Activated CD4-positive, alpha-beta T cell treated with anti-CD3 and anti-CD28 coated beads for 24 hours (primary cell): ENCODE measurements at regions not wholly inside any gene's neighbourhood (a gene's known extent, or its start where the extent isn't known, plus 50 kb on each side); places are given as distances from the start of the nearest gene placed in this dataset.
"Not testable (repeated sequence)": the region's sequence is repeated elsewhere in the genome, so short reads cannot be mapped to it uniquely, and the experiment has no call there.

Source experiments
- DNase-seq, 2 donors: peaks; one replicate each; pipeline ENCODE4 v3.0.0-alpha.2; 2020; ENCODE audit warnings: low read depth in 2 of 2

DNA sequence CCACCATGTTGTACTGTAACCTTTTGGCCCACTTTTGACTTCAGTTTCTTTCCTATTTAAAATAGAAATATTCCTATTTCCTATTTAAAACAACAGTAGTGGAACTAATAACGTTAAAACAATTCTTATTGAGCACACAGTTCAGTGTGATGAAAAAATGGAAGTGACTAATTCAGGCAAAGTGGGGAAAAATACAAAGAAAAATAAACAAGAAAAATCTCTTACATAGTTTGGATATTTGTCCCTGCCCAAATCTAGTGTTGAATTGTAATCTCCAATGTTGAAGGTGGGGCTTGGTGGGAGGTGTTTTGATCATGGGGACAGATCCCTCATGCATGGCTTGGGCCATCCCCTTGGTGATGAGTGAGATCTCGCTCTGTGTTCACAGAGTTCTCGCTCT, 198.1 kb upstream of the CPHXL start:
- no peak for DNase-seq

DNA sequence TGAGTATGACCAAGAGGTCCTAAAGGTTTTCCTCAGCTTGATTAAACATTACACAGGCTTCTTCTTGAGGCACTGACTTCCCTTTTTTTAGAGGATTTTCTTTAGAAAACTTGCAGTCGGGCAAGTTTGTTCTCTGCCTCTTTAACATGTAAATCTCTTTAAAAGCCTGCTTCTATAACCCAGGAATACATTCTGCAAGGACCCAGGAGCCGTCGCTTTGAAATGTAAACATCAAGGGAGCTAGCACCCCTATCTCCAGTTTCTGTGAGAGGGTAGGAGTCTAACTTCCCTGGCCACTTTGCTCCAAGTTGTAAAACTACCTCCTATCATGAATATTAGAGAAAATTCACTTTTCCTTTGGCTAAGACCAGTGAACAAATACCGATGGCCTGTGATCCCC, 201.5 kb upstream of the CPHXL start:
- DNase-seq = no peak

DNA sequence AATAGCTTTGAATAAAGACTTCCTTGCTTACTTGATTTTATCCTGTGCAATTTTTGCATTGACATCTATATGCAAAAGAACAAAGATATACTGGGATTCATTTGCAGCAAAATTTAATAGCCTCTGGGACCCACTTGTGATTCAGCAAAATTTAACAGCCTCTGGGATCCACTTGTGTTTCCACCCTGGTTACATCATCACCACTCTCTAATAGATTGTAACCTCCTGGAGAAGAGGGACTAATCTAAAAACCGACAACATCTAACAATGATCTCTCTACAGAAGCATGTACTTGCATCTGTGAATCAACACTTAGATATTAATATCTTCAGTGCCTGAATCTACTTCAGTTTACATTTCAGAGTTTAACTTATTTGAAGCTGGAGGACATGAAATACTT, 202.0 kb upstream of the CPHXL start:
- no peak for DNase-seq

DNA sequence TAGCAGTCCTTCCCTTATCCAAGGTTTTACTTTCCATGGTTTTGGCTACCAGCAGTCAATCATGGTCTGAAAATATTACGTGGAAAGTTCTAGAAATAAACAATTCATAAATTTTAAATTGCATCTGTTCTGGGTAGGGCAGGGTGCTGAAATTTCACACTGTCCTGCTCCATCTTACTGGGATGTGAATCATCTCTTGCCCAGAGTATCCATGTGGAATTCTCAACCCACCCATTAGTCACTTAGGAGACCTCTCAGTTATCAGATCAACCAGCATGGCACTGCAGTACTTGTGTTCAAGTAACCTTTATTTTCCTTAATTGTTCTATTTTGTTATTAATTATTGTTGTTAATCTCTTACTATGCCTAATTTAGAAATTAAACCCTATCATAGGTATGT, 202.8 kb upstream of the CPHXL start:
- DNase-seq = no peak

DNA sequence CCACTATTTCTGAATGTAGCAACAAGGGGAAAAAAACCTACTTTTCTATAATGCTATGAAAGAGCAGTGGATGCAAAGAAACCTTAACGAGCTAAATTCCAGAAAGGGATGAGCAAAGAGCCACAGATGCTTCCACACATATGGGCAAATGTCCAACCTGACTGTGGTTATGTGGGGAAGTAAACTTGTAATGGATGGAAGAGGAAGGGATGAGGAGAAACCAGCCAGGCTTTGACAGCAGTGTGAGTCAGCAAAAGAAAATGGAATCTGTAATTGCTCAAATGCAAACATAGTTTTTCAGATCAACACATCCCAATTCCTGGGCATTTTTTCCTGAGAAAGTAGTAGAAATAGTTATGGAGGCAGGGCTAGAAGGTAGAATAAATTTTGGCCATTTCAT, 204.8 kb upstream of the CPHXL start:
- no peak for DNase-seq

DNA sequence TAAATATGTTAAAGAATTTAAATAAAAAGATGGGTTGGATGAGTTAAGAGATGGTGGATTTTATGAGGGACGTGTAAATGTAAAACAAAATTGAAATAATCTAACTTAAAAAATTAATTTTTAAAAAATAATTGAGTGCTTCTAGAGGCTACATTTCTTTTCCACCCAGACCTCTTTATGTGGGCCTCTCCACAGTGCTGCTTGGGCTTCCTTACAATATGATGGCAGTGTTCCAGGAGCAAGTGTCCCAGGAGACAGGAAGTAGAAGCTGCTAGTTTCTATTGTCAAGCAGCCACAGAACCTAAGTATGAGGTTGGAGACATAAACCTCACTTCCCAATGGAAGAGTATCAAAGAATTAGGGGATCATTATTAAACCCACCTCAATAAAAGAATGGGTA, 205.7 kb upstream of the CPHXL start:
- DNase-seq = no peak

DNA sequence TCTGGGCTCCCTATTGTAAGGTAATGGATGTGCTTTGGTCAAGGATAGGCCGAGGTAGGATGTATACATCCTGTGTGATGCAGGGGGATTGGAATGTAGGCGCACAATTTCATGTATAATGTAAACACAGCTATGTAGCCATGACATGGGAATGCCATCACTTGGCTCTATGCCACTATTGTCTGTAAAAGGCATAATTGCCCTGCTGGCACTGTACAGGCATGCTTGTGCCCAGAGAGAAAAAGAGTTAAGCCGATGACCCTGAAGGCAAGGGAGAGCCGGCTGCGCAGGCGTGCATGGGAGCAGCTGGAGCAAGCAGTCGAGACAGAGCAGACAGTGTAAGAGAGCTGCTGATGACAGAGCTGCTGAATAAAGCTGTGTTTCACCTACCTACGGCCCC, 212.5 kb upstream of the CPHXL start:
- DNase-seq = no peak

DNA sequence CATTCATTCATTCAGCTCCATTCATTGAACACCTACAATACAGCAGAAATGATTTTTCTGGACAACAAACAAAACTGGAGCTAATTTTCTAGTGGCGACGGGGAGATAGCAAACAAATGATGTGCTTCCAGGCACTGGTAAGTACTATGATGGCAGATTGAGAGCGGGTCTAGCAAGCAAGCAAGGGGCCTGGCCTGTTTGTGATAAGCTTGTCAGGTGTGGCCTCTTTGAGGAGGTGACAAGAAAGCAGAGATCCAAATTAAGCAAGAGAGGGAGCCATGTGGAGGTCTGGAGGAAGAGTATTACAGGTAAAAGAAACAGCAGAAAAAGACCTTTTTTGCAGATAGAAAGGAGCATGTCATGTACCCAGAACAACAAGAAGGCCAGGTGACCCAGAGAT, 216.1 kb upstream of the CPHXL start:
- DNase-seq = no peak

DNA sequence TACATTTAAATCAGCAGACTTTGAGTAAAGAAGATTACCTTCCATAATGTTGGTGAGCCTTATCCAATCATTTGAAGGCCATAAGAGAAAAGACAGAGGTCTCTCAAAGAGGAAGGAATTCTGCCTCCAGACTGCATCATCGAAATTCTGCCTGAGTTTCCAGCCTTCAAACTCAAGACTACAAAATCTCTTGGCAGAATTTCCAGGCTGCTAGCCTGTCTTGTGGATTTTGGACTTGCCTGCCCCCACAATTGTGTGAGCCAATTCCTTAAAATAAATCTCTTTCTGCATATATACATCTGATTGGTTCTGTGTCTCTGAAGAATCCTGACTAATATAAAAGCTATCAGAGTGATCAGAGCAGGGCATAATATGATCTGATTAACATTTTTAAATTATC, 216.6 kb upstream of the CPHXL start:
- no peak for DNase-seq

DNA sequence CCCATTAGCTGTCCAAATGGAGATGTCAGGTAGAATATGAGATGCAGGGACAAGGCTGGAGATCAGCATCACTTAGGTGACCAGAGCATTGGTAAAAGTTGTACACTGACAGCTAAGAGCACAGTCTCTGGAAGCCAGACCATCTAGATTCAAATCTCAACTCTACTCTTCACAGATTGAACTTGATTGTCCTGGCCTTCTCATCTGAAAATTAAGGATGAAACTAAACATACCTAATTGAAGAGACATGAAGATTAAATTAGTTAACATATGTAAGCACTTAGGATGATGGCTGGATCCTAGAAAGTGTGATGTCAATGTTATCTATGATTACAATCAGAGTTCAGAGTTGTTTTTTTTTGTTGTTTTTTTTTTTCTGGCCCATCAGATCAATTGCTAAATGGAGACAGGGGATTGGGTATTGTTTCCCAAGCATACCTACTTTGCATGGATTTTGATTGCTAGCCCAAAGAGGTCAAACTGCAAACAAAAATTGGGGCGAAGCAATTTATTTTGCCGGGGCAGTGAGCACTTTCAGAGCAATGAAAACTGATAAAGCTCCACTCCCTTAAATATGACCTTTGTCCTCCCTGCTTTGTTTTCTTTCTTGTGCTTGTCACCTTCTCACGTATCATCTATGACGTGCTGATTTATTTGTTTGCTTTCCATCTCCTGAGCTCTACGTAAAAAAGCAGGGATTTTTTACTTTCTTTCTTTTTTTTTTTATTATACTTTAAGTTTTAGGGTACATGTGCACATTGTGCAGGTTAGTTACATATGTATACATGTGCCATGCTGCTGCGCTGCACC, 217.6 kb upstream of the CPHXL start:
- no peak for DNase-seq

DNA sequence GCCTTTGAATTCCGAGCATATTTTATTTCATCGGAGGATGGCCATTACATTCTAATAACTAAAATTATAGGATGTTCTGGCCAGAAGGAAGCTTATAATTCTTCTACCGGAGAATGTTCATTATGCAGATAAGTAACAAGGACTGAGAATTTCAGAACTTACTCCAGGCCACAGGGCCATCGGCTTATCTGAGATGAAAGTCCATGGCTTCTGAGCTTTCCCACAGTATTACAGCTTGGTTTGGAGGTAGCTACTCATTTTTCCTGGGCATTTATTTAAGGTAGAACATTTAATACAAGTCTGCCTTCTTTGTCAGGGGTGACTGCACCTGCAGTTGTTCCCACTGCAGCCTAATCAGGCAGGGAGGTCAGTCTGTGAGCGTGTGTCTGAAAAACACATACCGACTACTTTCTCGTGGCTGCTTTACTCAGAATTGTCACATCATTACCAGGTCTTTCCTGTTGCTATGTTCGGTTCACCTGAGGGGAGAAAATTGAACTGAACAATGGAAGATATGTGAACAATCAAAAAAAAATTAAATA, 219.7 kb upstream of the CPHXL start:
- no peak for DNase-seq

DNA sequence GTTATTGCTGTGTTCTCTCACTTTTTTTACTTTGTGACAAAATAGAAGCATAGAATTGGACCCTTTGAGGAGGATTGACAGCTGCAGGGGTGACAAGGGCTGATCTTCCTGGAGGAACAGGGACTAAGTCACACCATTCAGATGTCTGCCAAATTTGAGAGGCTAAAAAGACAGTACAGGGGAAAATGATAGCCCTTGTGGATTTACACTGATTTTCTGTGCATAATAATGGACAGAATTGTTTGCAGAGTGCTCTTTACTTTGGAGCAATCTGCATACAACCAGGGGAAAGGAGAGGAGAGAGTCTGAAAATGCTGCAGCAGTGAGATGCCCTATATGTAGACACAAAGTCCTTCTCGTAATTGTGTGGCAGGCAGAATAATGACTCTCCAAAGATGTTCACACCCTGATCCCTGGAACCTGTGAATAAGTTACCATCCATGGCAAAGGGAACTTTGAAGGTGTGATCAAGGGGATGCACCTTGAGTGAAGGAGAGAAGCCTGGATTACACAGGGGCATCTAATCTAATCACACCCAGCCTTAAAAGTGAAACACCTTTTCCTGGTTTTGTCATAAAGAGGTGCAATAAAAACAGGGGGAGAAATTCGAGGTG, 221.4 kb upstream of the CPHXL start:
- DNase-seq = no peak

DNA sequence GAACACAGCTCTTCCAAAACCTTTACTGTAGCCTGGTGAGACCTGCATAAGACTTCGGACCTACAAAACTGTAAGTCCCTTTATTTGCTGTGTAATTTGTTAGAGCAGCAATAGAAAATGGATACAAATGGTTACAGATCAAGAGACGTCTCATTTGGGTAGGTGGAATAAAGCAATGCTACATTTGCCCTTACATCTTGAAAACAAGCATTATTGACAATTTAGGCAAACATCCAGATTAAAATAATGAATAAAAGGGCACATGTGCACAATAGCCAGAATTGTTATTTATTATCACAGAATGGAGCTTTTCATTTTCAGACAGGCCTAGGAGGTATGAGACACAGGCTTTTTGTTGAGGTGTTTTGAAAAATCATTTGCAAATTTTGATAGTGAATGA, 222.2 kb upstream of the CPHXL start:
- DNase-seq = no peak

DNA sequence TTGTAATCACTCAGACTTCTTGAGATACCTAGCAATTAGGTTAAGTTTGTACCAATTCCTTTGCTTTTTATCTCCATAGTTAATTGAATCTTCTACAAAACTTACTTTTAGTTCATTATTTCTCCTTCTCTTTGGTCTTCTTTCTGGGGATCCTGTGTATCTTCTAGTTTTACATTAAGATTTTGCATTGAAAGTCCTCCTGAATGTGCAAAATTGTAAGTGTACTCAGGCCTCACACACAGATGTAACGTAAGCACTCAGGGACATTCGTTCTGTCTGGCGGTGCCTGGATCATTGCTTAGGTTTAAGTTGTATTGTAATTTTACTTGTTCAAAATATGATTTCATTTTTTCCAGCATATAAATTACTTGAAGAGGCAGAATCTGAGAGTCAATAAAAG, 222.6 kb upstream of the CPHXL start:
- DNase-seq = no peak

DNA sequence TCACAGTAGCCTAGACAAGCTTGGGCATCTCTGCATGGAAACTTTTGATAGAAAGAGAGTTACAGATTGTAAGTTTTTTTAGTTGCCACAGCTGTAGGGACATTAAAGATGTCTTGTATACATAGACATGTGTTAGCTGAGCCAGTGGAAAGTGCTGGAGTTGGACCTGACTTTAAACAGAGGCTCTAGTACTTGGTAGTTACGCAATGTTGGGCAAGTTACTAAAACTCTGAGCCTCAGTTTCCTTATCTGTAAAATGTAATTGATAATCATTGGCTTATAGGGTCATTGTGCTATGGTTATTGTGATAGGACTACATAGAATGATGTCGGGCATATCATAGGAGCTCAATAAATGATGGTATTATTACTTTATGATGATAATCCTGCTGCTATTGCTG, 225.8 kb upstream of the CPHXL start:
- no peak for DNase-seq

DNA sequence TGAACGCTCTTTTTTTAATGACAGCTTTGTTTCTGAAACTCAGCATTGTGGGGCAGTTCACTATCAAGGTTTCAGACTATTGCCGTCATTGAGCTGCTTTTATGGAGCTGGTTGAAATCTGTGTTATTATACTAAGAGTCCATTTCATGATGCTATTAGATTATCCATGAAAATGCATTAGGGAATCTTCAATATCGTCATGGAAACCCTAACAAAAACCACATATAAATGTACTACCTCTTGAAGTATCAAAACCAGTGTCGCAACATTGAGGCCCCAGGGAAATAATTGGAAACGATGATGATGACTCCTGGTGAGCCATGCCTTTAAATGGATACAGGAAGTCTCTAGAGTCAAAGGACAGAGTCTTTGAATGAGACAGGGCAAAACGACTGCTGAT, 231.6 kb upstream of the CPHXL start:
- no peak for DNase-seq

DNA sequence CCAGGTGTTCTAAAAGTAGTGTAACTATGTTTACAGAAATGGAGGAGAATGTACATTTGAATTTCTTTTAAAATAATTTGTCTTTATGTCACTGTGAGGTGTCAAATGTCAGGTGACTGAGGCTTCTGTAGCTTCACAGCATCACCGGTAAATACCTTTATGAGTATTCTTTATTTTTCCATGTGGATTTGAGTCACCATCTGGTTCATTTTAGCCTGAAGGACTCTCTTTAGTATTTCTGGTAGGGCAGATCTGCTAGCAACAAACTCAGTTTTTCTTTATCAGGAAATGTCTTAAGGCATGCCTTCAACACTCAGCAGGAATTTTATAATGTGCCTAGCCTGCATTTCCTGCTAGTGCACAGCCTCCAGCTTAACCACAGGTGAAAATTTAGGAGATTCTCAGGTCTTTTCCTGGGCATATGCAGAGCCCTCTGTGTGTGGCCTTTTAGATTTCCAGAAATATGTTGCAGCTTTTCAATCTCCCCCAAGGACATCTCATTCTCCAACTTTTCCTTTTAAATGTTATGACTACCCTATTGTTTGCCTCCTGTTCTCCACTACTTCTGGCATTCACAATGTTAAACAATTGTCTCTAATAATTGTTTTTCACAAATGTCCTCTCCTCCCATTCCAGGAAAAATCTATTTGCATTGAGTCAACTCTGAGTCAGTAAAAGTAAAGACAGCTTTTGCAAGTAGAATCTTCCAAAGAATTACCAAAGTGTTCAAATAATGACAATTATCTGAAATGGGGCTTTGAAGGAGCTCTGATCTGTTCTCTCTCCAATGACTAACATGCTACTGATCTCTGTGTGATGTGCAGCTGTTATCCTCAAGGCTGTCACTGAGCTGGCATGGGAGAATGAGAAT, 239.4 kb upstream of the CPHXL start:
- DNase-seq = no peak

DNA sequence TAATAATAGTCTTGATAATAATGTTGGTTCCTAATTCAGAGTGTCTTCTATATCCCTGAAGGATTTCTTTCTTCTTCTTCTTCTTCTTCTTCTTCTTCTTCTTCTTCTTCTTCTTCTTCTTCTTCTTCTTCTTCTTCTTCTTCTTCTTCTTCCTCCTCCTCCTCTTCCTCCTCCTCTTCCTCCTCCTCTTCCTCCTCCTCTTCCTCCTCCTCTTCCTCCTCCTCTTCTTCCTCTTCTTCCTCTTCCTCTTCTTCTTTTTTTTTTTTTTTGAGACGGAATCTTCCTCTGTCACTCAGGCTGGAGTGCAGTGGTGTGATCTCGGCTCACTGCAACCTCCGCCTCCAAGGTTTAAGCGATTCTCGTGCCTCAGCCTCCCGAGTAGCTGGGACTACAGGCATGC, 242.8 kb upstream of the CPHXL start:
- DNase-seq = not testable (repeated sequence)

DNA sequence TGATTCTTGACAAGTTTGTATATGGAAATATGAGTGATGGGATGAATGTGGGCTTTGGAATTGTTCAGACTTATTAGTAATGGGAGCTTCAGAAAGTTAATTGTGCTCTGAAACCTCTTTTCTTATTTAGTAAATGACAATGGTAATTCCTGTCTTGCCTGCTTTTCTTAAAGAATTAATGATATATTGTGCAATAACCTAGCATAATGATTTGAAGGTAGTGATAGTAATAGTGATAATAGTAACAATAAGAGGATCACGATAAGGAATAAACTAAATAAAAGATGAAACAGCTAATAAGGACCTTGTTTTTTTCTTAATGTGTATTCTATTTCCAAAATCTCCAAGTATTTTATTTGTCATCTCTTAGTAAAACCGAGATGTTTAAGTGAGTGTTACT, 245.0 kb upstream of the CPHXL start:
- no peak for DNase-seq

DNA sequence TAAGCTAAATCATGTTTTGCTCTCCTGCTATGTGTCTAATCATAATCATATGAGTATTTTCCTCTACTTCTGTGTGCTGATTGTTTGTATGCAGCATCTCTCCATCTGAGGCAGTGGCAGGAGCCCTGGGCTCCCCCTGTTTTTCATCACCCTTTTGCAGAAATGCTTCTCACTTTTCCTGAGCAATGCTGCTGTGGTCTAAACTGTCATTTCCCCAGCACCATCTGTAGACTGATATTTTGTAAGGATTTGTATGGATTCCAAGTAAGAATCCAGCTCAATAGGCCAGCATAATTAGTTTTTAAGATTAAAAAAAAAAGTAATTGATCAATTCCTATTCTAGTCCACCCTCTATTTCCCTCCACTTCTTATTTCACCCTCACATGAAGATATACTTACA, 257.0 kb upstream of the CPHXL start:
- no peak for DNase-seq

DNA sequence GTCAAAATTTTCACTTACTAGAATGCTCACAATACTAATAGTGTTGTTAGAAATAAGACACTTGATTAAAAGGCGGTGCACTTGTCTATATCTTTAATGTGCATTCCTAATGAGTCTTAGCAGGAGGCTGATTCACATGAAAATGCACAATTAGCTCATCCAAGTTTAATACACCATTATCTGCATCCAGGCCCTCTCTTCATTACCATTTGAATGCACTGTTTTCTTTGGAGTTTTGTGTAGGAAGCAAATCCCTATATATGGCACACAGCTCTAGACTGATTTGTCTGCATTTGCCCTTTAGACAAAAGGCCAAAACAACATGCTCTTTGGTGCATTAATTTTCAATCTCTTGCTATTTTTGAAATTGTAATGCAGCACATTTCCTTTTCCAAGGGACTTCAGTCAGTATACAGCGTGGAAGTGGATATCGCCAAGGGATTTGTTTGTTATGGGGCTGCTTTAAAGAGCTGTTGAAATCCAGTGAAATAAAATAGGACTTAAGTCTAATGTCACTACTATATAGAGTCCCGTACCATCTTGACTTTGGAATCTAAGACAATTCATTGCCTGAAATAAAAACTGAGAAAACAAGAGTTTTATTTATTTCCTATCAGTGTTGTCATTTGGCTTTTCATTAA, 257.6 kb upstream of the CPHXL start:
- no peak for DNase-seq

DNA sequence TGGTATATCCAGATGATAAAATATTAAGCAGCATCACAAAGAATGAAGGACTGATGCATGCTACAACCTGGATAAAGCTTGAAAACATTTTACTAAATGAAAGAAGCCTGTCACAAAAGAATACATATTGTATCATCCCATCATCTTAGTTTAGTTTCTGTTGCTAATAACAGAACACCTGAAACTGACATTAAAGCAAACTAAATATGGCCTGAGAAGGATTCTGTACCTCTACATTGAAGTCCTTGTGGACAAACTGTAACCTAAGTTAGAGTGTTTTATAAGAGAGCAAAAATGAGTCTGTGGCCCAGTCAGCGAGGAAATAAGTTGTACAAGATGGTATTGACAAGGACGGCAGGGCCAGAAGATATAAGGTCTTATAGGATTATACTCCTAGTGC, 261.0 kb upstream of the CPHXL start:
- no peak for DNase-seq
